GM19463 (cell line): ENCODE measurements at regions not wholly inside any gene's neighbourhood (a gene's known extent, or its start where the extent isn't known, plus 50 kb on each side); places are given as distances from the start of the nearest gene placed in this dataset.

Experiments
- ATAC-seq: cut with Tn5 transposase; IDR thresholded peaks from one replicate; pipeline ENCODE4 v1.9.1; 2021; ENCODE audit warnings: mild to moderate bottlenecking, moderate library complexity; ENCODE audit not compliant: unreplicated experiment

GRCh38 chr7:41633690-41634089, 69.2 kb downstream of the INHBA start:
- ATAC-seq: no peak

DNA sequence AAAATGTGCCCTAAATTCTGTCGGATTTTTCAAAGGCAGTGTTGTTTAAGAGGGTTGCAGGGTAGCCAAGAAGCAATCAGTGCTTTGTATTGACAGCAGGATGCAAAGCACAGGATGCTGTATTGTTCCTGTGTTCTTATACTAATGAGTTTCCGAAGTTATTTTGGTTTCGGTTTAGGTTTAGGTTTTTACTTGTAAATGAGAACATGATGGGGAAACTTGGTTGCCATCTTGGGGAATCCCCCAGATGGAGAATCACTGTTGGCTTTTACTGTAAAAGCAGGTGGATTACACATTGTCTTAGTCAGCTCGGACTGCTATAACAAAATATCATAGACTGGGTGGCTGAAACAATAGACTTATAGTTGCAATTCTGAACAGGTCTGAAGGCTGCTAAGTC, 72.1 kb downstream of the INHBA start:
- ATAC-seq: peak; percentile 88

- ATAC-seq: no peak
These were observed 73.2 kb downstream of the INHBA start for GRCh38 chr7:41629711-41630111.

DNA sequence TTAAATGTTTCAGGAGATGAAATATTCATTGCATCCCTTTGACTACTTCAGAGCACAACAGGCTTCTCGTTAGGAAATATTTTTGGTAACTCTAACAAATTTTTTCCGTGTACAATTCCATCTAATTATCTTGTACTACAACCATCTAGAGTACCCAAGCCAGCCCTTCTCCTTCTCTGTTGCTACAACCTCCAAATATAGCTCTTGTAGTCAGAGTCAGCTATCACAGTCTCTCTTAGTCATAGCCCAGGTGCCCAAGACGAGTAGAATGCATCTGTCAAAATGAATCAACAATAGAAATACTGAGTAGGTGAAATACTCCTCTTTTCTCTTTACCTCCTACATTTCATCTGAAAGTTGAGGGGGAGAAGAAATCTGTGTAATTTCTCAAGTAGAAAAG, 74.0 kb downstream of the INHBA start:
- no peak for ATAC-seq

DNA sequence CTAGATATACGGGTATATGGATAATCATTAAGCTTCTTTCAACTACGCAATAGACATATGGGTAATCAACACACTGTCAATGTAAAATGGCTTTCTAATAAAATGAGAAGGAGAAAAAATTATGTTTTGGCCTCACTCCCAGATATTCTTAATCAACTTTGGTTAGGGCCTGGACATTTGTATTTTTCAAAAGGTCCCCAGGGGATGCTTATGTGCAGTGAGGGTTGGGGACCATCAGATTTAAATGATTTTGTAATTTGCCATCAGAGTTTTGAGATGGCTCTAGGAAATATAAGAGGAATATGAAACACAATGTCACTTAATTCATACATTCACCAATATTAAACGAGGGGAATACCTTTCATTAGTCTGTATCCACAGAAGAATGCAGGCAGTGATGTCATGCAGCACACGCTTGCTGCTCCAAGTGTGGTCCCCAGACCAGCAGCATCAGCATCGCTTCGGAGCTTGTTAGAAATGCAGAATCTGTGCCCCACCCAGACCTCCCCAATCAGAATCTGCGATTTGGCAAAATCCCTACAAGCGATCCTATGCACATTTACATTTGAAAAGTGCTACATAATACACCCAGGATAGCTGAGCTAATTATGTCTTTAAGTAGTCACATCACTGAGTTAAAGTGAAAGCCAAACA, 75.1 kb downstream of the INHBA start:
- ATAC-seq: no peak

DNA sequence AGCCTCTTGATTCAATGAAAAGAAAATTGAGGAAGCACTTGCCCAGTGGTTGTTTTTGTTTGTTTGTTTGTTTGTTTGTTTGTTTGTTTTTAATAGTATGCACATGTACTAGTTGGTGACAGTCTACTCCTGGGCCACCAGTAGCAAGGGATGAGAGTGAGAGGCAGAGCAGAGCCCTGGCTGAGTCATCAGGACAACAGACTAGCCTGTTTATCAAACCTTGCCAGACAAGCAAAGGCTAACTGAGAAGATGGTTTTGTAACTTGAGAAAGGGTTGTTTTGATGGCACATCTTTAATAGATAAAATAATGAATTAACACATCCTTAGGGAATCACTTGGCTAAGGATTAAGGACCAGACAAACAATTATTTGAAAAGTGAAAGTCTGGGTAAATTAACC, 78.1 kb downstream of the INHBA start:
- ATAC-seq: no peak

DNA sequence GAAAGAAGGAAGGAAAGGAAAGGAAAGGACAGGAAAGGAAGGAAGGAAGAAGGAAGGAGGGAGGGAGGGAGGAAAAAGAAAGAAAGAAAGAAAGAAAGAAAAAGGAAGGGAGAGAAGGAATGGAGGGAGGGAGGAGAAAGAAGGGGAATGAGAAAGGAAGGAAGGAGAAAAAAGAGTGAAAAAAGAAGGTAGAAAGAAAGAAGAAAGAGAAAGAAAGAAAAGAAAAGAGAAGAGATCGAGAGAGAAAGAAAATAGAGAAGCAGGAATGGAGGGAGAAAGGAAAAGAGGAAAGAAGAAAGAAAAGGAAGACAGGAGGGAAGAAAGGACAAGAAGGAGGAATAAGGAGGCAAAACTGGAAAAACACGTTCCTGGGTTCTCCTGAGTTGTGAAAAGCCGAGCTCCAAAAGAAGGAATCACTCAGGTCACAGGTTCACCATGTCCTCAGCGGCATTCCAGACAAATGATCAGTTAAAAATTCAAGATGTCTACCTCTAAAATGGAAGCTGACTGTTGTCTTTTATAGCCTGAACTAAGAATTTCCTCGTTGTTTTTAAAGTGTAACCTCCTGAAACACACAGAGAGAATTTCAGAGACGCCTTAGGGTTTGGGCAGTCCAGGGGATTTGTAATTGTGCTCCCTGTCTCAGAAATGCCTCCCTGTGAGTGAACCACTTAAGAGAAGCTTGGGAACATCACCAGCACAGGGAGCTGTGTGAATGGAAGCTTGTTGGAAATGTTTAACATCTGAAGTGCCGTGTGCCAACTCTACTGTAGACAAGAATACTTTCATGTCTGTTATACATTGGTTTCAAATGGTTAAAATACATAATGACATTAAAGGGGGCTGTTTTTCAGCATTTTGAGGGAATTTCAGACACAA, 80.7 kb downstream of the INHBA start:
- ATAC-seq: no peak

GRCh38 chr7:41617987-41618386, 84.9 kb downstream of the INHBA start:
- ATAC-seq: no peak

DNA sequence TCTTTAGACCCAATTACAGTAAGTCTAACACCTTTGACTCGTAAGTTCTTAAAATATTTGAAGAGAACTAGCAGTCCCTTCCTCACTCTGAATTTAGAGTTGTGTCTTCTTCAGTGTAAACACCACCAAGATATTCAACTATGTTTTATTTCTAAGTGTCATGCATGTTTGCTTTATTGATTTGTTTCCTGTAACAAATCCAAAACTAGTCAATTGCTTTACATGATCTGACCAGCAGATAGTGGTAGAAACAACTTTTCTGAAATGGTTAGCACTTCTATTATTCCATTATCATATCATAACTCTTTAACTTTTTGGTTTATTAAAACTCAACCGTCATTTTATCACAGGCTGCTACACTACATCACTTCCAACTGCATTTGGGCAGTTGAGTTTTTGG, 90.1 kb downstream of the INHBA start:
- no peak for ATAC-seq

GRCh38 chr7:41612386-41612785, 90.5 kb downstream of the INHBA start:
- ATAC-seq: no peak

GRCh38 chr7:41608447-41608846, 94.4 kb downstream of the INHBA start:
- no peak for ATAC-seq

DNA sequence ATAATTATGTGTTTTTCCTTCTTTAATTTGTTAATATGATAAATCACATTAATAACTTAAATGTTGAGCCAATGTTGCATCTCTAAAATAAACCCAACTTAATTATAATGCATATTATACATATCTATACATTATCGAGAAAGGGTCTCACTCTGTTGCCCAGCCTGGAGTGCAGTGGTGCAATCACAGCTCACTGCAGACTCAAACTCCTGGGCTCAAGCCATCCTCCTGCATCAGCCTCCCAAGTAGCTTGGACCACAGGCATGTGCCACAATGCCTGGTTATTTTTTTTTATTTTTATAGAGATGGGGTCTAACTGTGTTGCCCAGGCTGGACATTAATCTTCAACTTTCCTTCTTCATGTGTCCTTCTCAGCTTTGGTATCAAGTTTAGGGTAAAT, 98.9 kb downstream of the INHBA start:
- ATAC-seq: no peak

GRCh38 chr7:41599760-41600159, 103.1 kb downstream of the INHBA start:
- no peak for ATAC-seq

DNA sequence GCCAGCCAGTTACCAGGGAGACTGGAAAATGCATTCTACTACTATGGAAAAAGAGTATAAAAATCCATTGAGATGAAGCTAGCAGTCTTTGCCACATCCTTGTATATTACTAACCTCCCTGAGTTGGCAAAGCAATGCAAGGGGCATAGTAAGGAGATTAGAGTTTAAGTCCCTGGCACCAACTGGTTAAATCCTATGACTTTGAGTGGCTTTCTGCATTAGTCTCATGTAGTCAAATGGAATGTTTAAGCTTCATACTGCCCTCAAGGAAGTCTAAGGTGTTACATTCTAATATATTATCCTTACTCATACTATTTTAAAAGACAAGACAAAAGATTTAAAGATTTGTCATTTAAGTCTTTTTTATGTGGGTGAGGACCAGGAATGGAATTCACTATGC, 110.1 kb downstream of the INHBA start:
- no peak for ATAC-seq

DNA sequence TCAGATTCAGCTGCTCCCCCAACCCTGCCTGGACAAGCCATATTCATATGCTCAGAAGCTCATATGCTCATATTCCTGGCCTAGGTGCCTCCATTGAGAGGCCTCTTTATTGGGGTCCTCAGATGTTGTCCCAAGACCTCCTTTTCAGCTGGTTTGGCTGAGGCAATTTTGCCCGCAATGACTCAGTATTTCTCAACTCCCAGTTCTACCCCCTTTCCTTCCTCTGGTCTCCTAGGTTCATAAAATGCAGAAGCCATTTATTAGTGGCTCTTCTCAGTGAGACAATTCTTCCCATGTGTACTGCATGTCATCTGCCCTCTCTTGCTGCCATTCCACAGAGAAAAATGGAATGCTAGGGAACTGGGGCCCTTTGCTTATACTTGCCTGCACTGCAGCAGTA, 110.7 kb downstream of the INHBA start:
- ATAC-seq: no peak

GRCh38 chr7:41590986-41591385, 111.9 kb downstream of the INHBA start:
- no peak for ATAC-seq

- no peak for ATAC-seq
These were observed 114.5 kb downstream of the INHBA start for GRCh38 chr7:41588341-41588740.

GRCh38 chr7:41586931-41587640, 115.8 kb downstream of the INHBA start:
- no peak for ATAC-seq

DNA sequence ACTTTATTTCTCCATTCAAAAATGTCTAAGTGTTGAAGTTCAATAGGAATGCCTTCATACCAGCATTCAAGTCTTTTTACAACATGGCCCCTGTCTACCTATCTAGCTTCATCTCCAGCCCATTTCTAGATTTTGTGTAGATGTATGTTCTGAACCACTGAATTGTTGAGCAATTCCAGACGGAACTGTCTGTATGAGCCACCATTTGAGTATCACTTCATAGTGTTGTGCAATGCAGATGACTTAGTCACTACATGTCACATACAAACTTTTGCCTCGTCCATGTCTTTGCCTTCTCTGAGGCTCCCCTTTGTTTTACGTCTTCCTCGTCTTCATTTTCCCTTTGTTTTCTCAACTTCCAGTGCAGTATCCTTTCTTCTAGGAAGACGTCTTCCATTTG, 118.1 kb downstream of the INHBA start:
- no peak for ATAC-seq

GRCh38 chr7:41582116-41582515, 120.8 kb downstream of the INHBA start:
- ATAC-seq: no peak

- no peak for ATAC-seq
These were observed 121.8 kb downstream of the INHBA start for GRCh38 chr7:41581041-41581440.
